ENCODE measurements at regions not wholly inside any gene's neighbourhood (a gene's known extent, or its start where the extent isn't known, plus 50 kb on each side); places are given as distances from the start of the nearest gene placed in this dataset.
A peak's percentile ranks its signal among the peaks of the same experiment; 100 is the strongest.

- peaks cover 0 to 61% (median 6%) of the 10 kb centered on the region in 5 donors for H3K4me1 ChIP-seq (ENCODE audit: control insufficient read depth in 5 of 5, insufficient read depth in 5 of 5, low read length in 5 of 5)
- H3K27me3 ChIP-seq (ENCODE audit: control insufficient read depth in 3 of 3, insufficient read depth in 3 of 3, low read length in 2 of 3): no peaks in the 10 kb centered on the region
- H3K9me3 ChIP-seq (ENCODE audit: control insufficient read depth in 4 of 4, insufficient read depth in 3 of 4, low read length in 3 of 4): no peaks in the 10 kb centered on the region
- DNase-seq (no peak), ATAC-seq (ENCODE audit: insufficient read depth, low FRiP score) (no peak)
- 70 to 76% methylated on average over 7 of the region's 7 CpGs for WGBS, 2 donors
- TF ChIP-seq CTCF (IDR thresholded peaks at IDR 0.05; ENCODE audit: control extremely low read depth, extremely low read depth): no peak
- H3K36me3 ChIP-seq (ENCODE audit: control insufficient read depth in 4 of 4, insufficient read depth in 4 of 4, low read length in 4 of 4): no peaks in the 10 kb centered on the region
- no peak overlapping the region for H3K4me3 ChIP-seq
- H3K27ac ChIP-seq (ENCODE audit: low read depth in 1 of 2, low read length in 1 of 2): no peak overlapping the region
- no peak overlapping the region for H3K9ac ChIP-seq (ENCODE audit: insufficient read depth in 1 of 2, low read length in 2 of 2)
Measured at GRCh38 chr18:24989760-24990593, 362.0 kb downstream of the ZNF521 start.

- WGBS, 2 donors: 84 to 89% methylated on average over 5 of the region's 5 CpGs
- Histone ChIP-seq H3K27me3 (ENCODE audit: control insufficient read depth in 3 of 3, insufficient read depth in 3 of 3, low read length in 2 of 3) (no peaks in the 10 kb centered on the region), H3K4me1 (ENCODE audit: control insufficient read depth in 5 of 5, insufficient read depth in 5 of 5, low read length in 5 of 5) (peaks cover 0 to 59% (median 6%) of the 10 kb centered on the region in 5 donors), H3K9me3 (ENCODE audit: control insufficient read depth in 4 of 4, insufficient read depth in 3 of 4, low read length in 3 of 4) (no peaks in the 10 kb centered on the region), H3K4me3 (no peak overlapping the region), H3K9ac (ENCODE audit: insufficient read depth in 1 of 2, low read length in 2 of 2) (no peak overlapping the region), H3K27ac (ENCODE audit: low read depth in 1 of 2, low read length in 1 of 2) (no peak overlapping the region), H3K36me3 (ENCODE audit: control insufficient read depth in 4 of 4, insufficient read depth in 4 of 4, low read length in 4 of 4) (no peaks in the 10 kb centered on the region)
- TF ChIP-seq CTCF (IDR thresholded peaks at IDR 0.05; ENCODE audit: control extremely low read depth, extremely low read depth): no peak
- ATAC-seq (ENCODE audit: insufficient read depth, low FRiP score): no peak
- peak; percentile 38 to 68 (median 59) for DNase-seq
Measured at GRCh38 chr18:24990671-24991134, 361.3 kb downstream of the ZNF521 start.

GRCh38 chr18:24991141-24992060, 360.6 kb downstream of the ZNF521 start:
- H3K36me3 ChIP-seq (ENCODE audit: control insufficient read depth in 4 of 4, insufficient read depth in 4 of 4, low read length in 4 of 4): no peaks in the 10 kb centered on the region
- H3K27ac ChIP-seq (ENCODE audit: low read depth in 1 of 2, low read length in 1 of 2): peak overlapping the region in 1 of 2 donors; percentile 4
- H3K4me1 ChIP-seq (ENCODE audit: control insufficient read depth in 5 of 5, insufficient read depth in 5 of 5, low read length in 5 of 5): peaks cover 0 to 59% (median 6%) of the 10 kb centered on the region in 5 donors
- TF ChIP-seq CTCF (IDR thresholded peaks at IDR 0.05; ENCODE audit: control extremely low read depth, extremely low read depth): no peak
- ATAC-seq (ENCODE audit: insufficient read depth, low FRiP score) (no peak), DNase-seq (peak; percentile 68 to 83 (median 77))
- WGBS, 2 donors: 78 to 79% methylated on average over 14 of the region's 14 CpGs
- H3K9ac ChIP-seq (ENCODE audit: insufficient read depth in 1 of 2, low read length in 2 of 2): peak overlapping the region in 1 of 2 donors; percentile 1
- H3K4me3 ChIP-seq: no peak overlapping the region
- no peaks in the 10 kb centered on the region for H3K9me3 ChIP-seq (ENCODE audit: control insufficient read depth in 4 of 4, insufficient read depth in 3 of 4, low read length in 3 of 4)
- no peaks in the 10 kb centered on the region for H3K27me3 ChIP-seq (ENCODE audit: control insufficient read depth in 3 of 3, insufficient read depth in 3 of 3, low read length in 2 of 3)
